ENCODE measurements at regions not wholly inside any gene's neighbourhood (a gene's known extent, or its start where the extent isn't known, plus 50 kb on each side); places are given as distances from the start of the nearest gene placed in this dataset.

DNA sequence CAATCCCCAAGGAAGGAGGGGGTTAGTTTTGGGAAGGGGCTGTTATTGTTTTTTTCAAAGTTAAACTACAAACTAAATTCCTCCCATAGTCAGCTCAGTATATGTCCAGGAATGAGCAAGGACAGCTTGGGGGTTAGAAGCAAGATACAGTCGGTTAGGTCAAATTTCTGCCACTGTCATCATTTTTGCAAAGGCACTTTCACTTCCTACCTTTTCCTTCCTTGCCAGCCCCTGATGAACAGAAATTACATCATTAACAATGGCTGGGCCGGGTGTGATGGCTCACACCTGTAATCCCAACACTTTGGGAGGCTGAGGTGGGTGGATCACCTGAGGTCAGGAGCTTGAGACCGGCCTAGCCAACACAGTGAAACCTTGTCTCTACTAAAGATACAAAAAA, 51.5 kb upstream of the HRH2 start (continued):
- TF ChIP-seq, protein P1, sequence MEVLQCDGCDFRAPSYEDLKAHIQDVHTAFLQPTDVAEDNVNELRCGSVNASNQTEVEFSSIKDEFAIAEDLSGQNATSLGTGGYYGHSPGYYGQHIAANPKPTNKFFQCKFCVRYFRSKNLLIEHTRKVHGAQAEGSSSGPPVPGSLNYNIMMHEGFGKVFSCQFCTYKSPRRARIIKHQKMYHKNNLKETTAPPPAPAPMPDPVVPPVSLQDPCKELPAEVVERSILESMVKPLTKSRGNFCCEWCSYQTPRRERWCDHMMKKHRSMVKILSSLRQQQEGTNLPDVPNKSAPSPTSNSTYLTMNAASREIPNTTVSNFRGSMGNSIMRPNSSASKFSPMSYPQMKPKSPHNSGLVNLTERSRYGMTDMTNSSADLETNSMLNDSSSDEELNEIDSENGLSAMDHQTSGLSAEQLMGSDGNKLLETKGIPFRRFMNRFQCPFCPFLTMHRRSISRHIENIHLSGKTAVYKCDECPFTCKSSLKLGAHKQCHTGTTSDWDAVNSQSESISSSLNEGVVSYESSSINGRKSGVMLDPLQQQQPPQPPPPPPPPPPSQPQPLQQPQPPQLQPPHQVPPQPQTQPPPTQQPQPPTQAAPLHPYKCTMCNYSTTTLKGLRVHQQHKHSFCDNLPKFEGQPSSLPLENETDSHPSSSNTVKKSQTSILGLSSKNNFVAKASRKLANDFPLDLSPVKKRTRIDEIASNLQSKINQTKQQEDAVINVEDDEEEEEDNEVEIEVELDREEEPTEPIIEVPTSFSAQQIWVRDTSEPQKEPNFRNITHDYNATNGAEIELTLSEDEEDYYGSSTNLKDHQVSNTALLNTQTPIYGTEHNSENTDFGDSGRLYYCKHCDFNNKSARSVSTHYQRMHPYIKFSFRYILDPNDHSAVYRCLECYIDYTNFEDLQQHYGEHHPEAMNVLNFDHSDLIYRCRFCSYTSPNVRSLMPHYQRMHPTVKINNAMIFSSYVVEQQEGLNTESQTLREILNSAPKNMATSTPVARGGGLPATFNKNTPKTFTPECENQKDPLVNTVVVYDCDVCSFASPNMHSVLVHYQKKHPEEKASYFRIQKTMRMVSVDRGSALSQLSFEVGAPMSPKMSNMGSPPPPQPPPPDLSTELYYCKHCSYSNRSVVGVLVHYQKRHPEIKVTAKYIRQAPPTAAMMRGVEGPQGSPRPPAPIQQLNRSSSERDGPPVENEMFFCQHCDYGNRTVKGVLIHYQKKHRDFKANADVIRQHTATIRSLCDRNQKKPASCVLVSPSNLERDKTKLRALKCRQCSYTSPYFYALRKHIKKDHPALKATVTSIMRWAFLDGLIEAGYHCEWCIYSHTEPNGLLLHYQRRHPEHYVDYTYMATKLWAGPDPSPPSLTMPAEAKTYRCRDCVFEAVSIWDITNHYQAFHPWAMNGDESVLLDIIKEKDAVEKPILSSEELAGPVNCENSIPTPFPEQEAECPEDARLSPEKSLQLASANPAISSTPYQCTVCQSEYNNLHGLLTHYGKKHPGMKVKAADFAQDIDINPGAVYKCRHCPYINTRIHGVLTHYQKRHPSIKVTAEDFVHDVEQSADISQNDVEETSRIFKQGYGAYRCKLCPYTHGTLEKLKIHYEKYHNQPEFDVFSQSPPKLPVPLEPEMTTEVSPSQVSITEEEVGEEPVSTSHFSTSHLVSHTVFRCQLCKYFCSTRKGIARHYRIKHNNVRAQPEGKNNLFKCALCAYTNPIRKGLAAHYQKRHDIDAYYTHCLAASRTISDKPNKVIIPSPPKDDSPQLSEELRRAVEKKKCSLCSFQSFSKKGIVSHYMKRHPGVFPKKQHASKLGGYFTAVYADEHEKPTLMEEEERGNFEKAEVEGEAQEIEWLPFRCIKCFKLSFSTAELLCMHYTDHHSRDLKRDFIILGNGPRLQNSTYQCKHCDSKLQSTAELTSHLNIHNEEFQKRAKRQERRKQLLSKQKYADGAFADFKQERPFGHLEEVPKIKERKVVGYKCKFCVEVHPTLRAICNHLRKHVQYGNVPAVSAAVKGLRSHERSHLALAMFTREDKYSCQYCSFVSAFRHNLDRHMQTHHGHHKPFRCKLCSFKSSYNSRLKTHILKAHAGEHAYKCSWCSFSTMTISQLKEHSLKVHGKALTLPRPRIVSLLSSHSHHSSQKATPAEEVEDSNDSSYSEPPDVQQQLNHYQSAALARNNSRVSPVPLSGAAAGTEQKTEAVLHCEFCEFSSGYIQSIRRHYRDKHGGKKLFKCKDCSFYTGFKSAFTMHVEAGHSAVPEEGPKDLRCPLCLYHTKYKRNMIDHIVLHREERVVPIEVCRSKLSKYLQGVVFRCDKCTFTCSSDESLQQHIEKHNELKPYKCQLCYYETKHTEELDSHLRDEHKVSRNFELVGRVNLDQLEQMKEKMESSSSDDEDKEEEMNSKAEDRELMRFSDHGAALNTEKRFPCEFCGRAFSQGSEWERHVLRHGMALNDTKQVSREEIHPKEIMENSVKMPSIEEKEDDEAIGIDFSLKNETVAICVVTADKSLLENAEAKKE (CRISPR knock-in tag; IDR thresholded peaks at IDR 0.05) = no peak
- no peak for TF ChIP-seq POLR2AphosphoS5 (IDR thresholded peaks at IDR 0.05; ENCODE audit: low read depth)

All from GM23338 (cell line).